LNCAP (cell line): ENCODE measurements at regions not wholly inside any gene's neighbourhood (a gene's known extent, or its start where the extent isn't known, plus 50 kb on each side); places are given as distances from the start of the nearest gene placed in this dataset.

Experiments
- TF ChIP-seq, protein P1 (sequence below): fragments of 450-650 bp; IDR thresholded peaks from 2 replicates; pipeline ENCODE4 v1.5.1; 2017; ENCODE audit warnings: mild to moderate bottlenecking

DNA sequence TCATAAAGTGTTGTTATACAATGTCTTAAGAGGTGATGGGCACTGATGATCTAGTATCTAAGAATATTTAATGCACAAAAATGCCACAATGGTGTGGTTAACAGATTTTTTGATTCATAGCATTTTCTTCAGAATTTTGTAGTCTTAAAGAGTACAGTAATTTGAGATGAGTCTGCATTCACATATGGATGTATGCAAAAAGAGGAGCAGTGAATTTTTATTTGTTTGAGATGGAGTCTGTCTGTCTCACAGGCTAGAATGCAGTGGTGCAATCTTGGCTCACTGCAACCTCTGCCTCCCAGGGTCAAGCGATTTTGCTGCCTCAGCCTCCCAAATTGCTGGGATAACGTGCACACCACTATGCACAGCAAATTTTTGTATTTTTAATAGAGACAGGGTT lies 110.5 kb downstream of the ZPLD1 start:
- TF ChIP-seq, protein P1, sequence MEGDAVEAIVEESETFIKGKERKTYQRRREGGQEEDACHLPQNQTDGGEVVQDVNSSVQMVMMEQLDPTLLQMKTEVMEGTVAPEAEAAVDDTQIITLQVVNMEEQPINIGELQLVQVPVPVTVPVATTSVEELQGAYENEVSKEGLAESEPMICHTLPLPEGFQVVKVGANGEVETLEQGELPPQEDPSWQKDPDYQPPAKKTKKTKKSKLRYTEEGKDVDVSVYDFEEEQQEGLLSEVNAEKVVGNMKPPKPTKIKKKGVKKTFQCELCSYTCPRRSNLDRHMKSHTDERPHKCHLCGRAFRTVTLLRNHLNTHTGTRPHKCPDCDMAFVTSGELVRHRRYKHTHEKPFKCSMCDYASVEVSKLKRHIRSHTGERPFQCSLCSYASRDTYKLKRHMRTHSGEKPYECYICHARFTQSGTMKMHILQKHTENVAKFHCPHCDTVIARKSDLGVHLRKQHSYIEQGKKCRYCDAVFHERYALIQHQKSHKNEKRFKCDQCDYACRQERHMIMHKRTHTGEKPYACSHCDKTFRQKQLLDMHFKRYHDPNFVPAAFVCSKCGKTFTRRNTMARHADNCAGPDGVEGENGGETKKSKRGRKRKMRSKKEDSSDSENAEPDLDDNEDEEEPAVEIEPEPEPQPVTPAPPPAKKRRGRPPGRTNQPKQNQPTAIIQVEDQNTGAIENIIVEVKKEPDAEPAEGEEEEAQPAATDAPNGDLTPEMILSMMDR = no peak

DNA sequence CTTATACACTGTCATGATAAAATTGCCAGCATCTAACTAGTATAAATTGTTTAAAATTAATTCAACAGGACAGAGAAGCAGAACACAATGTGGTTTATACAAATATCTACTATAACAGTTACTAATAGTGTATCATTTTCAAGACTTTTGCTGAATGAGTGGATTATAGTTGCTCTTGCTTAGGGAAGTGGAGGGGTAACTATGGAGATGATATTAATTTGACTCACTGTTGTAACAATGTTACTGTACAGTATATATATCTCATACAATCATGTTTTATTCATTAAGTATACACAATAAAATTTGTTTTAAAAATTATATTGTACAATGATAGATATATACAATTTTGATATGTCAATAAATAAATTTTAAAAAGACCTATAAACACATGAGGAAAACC lies 119.1 kb downstream of the ZPLD1 start:
- TF ChIP-seq, protein P1 = no peak

DNA sequence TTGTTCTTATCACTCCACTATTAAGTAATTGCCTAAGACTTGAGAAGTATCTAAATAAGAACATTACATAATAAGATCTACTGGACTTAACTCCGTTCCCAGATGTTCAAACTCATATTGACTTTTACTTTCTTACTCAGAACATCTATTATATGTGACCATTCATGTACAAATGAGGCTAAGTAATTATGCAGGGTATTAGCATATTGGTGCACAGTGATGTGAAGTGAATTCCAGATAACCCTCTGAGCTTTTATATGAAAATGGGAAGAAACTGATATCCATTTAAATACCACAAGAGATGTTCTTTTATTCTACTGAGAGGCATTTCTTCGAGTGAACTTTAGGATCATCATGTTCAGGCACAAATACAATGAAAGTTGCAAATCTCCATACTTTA lies 135.7 kb downstream of the ZPLD1 start:
- TF ChIP-seq, protein P1 = no peak

DNA sequence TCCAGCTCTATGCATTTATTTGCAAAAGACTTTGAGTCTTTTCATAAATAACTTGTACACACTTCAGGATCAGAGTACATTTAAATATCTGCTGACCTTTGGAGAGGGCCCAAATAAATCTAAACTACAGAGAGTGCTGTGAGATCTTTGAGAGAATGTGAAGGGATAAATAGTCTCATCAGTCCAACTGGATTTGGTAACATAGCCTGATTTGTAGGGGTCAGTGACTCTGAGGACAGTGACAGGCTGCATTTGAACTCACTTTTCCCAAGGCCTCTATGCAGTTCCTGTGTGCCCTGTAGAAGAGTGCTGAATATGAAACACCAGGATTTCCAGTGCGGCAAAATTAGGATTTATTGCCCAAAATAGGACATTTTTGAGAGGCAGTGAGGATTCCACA lies 136.2 kb downstream of the ZPLD1 start:
- TF ChIP-seq, protein P1 = no peak

DNA sequence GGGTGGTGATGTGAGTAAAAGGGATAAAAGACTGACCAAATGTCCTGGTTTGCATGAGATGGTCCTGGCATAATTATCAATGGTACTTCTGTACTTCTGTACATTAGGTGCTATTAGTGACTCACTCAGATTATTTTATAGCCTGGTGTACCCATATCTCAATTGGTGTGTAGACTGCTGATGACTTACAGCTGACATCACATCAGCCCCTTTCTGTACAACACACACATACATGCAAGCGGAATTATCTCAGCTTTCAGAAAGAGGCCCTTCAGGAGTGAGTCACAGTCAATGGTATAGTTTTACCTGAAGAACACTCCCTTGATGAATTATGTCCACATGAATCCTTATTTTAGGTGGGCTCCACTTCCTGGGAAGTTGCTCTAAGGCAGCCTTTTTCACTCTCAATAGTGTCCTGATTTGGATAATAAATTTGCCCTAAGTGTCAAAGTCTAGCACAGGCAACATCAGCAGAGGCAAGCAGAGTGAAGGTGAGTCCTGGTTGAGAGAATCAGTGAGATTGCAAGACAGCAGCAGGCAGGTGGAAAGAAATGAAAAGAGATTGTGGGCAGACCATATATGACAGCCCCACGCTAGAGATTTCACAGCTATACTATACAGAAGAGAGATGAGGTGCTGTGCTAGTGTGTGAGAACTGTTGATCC lies 137.0 kb downstream of the ZPLD1 start:
- TF ChIP-seq, protein P1 = no peak

DNA sequence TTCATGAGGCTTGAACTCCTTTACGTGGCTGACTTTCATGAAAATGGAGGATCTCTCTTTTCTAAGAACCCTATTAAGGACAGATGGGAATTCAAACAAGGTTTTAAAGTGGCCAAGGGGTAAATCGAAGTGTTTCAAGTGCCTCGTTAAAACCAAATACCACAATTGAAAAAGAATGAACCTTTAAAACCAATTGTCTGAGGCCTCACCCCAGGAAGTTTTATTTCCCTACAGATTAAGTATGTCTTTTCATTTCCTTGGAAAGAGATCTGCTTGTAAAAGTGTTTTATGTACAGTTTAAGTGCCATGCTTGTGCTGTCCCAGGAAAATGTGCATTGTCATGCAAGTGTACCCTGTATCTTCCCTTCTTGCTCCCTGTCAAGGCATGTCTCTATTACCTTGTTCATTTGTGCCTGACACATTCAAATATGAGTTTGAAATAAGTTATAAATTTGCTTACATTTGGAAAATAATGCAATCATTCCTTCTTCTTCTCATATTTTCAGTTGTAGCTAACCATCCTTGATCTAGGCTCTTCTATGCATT lies 138.7 kb downstream of the ZPLD1 start:
- TF ChIP-seq, protein P1 = no peak

DNA sequence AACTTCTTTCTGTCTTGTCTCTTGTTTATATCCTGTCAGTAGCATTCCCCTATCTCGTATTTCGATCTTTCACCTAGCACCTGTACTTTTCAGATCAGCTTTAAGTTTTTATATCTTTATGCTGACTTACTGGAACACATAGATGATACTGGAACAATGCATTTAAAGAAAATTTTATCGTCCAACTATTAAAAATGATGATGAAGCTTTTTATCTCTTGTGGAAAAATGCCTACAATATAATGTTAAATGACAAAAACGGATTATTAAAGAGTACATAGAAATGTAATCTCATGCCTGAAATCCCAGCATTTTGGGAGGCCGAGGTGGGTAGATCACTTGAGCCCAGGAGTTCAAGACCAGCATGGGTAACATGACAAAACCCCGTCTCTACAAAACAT lies 139.5 kb downstream of the ZPLD1 start:
- TF ChIP-seq, protein P1 = no peak

DNA sequence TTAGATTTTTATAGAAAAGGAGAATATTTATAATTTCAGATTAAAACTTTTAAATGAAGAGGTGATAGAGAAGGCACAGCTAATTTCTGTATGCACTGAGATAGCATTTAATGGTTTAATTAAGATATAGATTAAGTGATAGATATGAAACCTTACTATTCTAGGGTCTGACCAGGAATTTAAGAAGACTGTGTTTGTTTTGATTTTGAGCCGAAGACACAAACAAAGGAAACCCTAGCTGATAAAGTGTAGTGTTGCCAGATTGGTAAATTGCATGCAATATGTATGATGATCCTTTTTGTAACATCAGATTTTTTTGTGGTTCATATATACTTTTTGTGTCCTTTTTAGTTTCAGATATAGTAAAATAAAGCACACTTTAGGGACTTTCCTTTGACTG lies 141.8 kb downstream of the ZPLD1 start:
- TF ChIP-seq, protein P1 = no peak
